ENCODE measurements at regions not wholly inside any gene's neighbourhood (a gene's known extent, or its start where the extent isn't known, plus 50 kb on each side); places are given as distances from the start of the nearest gene placed in this dataset.

- no peak for DNase-seq
Measured at GRCh38 chr13:104442536-104442935, 1376.3 kb upstream of the SLC10A2 start.

- no peak for DNase-seq
Measured at GRCh38 chr13:104436555-104436954, 1370.3 kb upstream of the SLC10A2 start.

- DNase-seq: no peak
Measured at GRCh38 chr13:104431895-104432294, 1365.7 kb upstream of the SLC10A2 start.

GRCh38 chr13:104426435-104426834, 1360.2 kb upstream of the SLC10A2 start:
- no peak for DNase-seq

GRCh38 chr13:104422668-104423067, 1356.5 kb upstream of the SLC10A2 start:
- DNase-seq: no peak

- no peak for DNase-seq
Measured at GRCh38 chr13:104416973-104417372, 1350.8 kb upstream of the SLC10A2 start.

- no peak for DNase-seq
Measured at GRCh38 chr13:104414771-104415170, 1348.6 kb upstream of the SLC10A2 start.

GRCh38 chr13:104414181-104414580, 1348.0 kb upstream of the SLC10A2 start:
- no peak for DNase-seq

- DNase-seq: no peak
Measured at GRCh38 chr13:104411141-104411765, 1345.0 kb upstream of the SLC10A2 start.

- DNase-seq: no peak
Measured at GRCh38 chr13:104408733-104409132, 1342.5 kb upstream of the SLC10A2 start.

GRCh38 chr13:104404325-104404724, 1338.1 kb upstream of the SLC10A2 start:
- no peak for DNase-seq

- no peak for DNase-seq
Measured at GRCh38 chr13:104389691-104390090, 1323.5 kb upstream of the SLC10A2 start.

- DNase-seq: no peak
Measured at GRCh38 chr13:104387510-104387909, 1321.3 kb upstream of the SLC10A2 start.

GRCh38 chr13:104385404-104385803, 1319.2 kb upstream of the SLC10A2 start:
- DNase-seq: no peak

GRCh38 chr13:104382951-104383350, 1316.7 kb upstream of the SLC10A2 start:
- no peak for DNase-seq

GRCh38 chr13:104376588-104376987, 1310.4 kb upstream of the SLC10A2 start:
- DNase-seq: no peak

GRCh38 chr13:104375614-104376013, 1309.4 kb upstream of the SLC10A2 start:
- DNase-seq: no peak

GRCh38 chr13:104372095-104372655, 1306.0 kb upstream of the SLC10A2 start:
- no peak for DNase-seq

GRCh38 chr13:104365430-104365829, 1299.2 kb upstream of the SLC10A2 start:
- no peak for DNase-seq

- no peak for DNase-seq
Measured at GRCh38 chr13:104357672-104358354, 1291.6 kb upstream of the SLC10A2 start.

- no peak for DNase-seq
Measured at GRCh38 chr13:104357174-104357573, 1291.0 kb upstream of the SLC10A2 start.

- no peak for DNase-seq
Measured at GRCh38 chr13:104355041-104355670, 1288.9 kb upstream of the SLC10A2 start.

- no peak for DNase-seq
Measured at GRCh38 chr13:104327211-104327610, 1261.0 kb upstream of the SLC10A2 start.

- no peak for DNase-seq
Measured at GRCh38 chr13:104326523-104326922, 1260.3 kb upstream of the SLC10A2 start.
